ENCODE measurements at regions not wholly inside any gene's neighbourhood (a gene's known extent, or its start where the extent isn't known, plus 50 kb on each side); places are given as distances from the start of the nearest gene placed in this dataset.

DNA sequence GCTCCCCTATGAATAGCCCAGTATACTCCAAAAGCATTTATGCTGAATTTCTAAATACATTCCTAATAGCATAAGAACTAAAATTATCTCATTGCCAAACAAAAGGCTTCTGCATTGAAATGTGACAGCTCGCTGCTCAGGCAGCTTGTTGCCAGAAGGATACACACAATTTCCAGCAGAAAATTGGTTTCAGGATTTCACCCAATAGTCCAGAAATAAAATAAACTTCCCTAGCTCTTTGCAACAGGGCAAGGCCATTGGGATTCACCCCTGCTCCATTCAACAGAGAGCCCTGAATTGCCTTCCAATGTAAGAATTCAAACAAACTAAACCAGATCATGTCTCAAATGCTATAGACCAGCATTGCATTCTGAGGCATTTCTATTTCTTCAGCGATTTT, 70.7 kb downstream of the RBM43 start:
- TF ChIP-seq, protein P1, sequence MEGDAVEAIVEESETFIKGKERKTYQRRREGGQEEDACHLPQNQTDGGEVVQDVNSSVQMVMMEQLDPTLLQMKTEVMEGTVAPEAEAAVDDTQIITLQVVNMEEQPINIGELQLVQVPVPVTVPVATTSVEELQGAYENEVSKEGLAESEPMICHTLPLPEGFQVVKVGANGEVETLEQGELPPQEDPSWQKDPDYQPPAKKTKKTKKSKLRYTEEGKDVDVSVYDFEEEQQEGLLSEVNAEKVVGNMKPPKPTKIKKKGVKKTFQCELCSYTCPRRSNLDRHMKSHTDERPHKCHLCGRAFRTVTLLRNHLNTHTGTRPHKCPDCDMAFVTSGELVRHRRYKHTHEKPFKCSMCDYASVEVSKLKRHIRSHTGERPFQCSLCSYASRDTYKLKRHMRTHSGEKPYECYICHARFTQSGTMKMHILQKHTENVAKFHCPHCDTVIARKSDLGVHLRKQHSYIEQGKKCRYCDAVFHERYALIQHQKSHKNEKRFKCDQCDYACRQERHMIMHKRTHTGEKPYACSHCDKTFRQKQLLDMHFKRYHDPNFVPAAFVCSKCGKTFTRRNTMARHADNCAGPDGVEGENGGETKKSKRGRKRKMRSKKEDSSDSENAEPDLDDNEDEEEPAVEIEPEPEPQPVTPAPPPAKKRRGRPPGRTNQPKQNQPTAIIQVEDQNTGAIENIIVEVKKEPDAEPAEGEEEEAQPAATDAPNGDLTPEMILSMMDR (IDR thresholded peaks at IDR 0.05; ENCODE audit: insufficient read depth, low read depth, low read length) = no peak
- no peak for TF ChIP-seq EZH2 (IDR thresholded peaks at IDR 0.05; ENCODE audit: insufficient read depth, low read length)

Data from astrocyte (in vitro differentiated cells and primary cell).